Panc1 (cell line): ENCODE measurements at regions not wholly inside any gene's neighbourhood (a gene's known extent, or its start where the extent isn't known, plus 50 kb on each side); places are given as distances from the start of the nearest gene placed in this dataset.

Source experiments
- ATAC-seq: fragments of 200-7000 bp; cut with Tn5 transposase; 2 replicates; pipeline ENCODE4 v1.9.1; 2020; ENCODE audit warnings: mild to moderate bottlenecking, moderate library complexity
- BruUV-seq: library from RNA; stranded (reverse); fragments of 400-500 nt; replicated peaks from 2 replicates; lab custom pipeline; 2021; lab: Mats Ljungman, UMichigan
- CTCF ChIA-PET: fragments of 300-600 bp; sonication (Branson Sonifier 250); formaldehyde crosslinking; loops from one replicate; lab custom pipeline; 2022; ENCODE audit warnings: antibody characterized with exemption; lab: Charles Lee
- POLR2A ChIA-PET: fragments of 300-600 bp; sonication (Branson Sonifier 250); formaldehyde crosslinking; loops from one replicate; lab custom pipeline; 2022; ENCODE audit warnings: antibody characterized with exemption; lab: Charles Lee
- DNase-seq: peaks from one replicate; pipeline ENCODE4 v3.0.0-alpha.2; 2010; ENCODE audit warnings: low read depth, low spot score
- H3K27ac ChIP-seq: 2 replicates; pipeline ENCODE4 v1.5.1; 2011; ENCODE audit warnings: mild to moderate bottlenecking, low read length, inconsistent platforms
- H3K27me3 ChIP-seq: fragments of 200-500 bp; sonication (Bioruptor generic); 2 replicates; pipeline ENCODE4 v1.6.0; 2014; ENCODE audit warnings: low read length, inconsistent platforms; ENCODE audit not compliant: control insufficient read depth, insufficient read depth
- H3K36me3 ChIP-seq: fragments of 200-500 bp; sonication (Bioruptor generic); 2 replicates; pipeline ENCODE4 v1.5.1; 2014; ENCODE audit warnings: inconsistent platforms, mild to moderate bottlenecking, low read length, moderate library complexity; ENCODE audit not compliant: control insufficient read depth, insufficient read depth
- H3K4me1 ChIP-seq: 2 replicates; pipeline ENCODE4 v1.5.1; 2011; ENCODE audit warnings: inconsistent platforms, mild to moderate bottlenecking, low read length, moderate library complexity; ENCODE audit not compliant: control insufficient read depth, insufficient read depth
- H3K4me3 ChIP-seq, 2 experiments: 2 replicates each; pipeline ENCODE4 v1.5.1; 2011 to 2012; ENCODE audit warnings: low read depth in 2 of 2, low read length in 2 of 2, mild to moderate bottlenecking in 2 of 2, inconsistent platforms in 1 of 2, moderate library complexity in 1 of 2
- H3K9me3 ChIP-seq: fragments of 200-500 bp; sonication (Bioruptor generic); 2 replicates; pipeline ENCODE4 v1.5.1; 2014; ENCODE audit warnings: low read depth, mild to moderate bottlenecking, inconsistent platforms, low read length, moderate library complexity; ENCODE audit not compliant: control insufficient read depth, insufficient read depth
- POLR2AphosphoS5 ChIP-seq: IDR thresholded peaks from 2 replicates; pipeline ENCODE4 v1.6.1; 2012; ENCODE audit warnings: mild to moderate bottlenecking, low read depth, low read length, moderate library complexity
- SIN3A ChIP-seq: IDR thresholded peaks from 2 replicates; pipeline ENCODE4 v1.6.1; 2012; ENCODE audit warnings: low read depth, mild to moderate bottlenecking, low read length, moderate library complexity, borderline replicate concordance; ENCODE audit not compliant: insufficient read depth
- TCF7L2 ChIP-seq: IDR thresholded peaks from 2 replicates; pipeline ENCODE4 v1.6.1; 2011; ENCODE audit warnings: mild to moderate bottlenecking, low read depth, low read length, inconsistent platforms
- in situ Hi-C: cut with HindIII; loops from 2 replicates; pipeline ENCODE4 v1.10.0; 2016; ENCODE audit warnings: low sequenced_read_pairs, low pct_unique_long_range_greater_than_20kb
- intact Hi-C: fragments of 100-400 bp; cut with micrococcal nuclease; formaldehyde crosslinking; loops from one replicate; pipeline ENCODE4 v1.10.0; 2022; ENCODE audit not compliant: unreplicated experiment
- TF ChIP-seq, protein P1 (sequence below): fragments of 450-650 bp; IDR thresholded peaks from 2 replicates; pipeline ENCODE4 v1.5.1; 2017; ENCODE audit warnings: mild to moderate bottlenecking
- TF ChIP-seq, protein P2 (sequence below), 2 experiments: IDR thresholded peaks; 2 replicates each; pipeline ENCODE4 v1.6.1; 2011 to 2012; ENCODE audit warnings: low read depth in 2 of 2, control low read depth in 1 of 2, low read length in 1 of 2, mild to moderate bottlenecking in 1 of 2, moderate library complexity in 1 of 2; ENCODE audit not compliant: insufficient read depth in 1 of 2

DNA sequence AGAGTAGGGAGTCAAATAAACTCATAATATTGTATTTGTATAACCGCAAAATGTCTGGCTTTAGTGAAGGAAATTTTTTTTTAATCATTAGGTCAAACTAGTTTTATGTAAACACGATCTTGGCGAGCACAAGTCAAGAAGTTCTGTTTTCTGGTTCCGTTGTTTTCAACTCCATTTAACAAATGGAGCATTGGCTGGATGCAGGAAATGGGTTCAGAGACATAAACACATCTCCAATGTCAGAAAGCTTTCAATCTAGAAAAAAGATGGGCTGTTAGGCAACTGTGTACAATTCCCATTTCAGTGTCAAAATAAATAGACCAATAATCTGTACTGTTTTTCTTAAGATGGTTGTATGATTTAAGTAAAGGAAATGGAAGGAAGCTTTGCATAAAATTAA, 292.8 kb downstream of the TBL1XR1 start:
- intact Hi-C loops, result no loop called here
- in situ Hi-C loops, result no loop called here
- TF ChIP-seq POLR2AphosphoS5 (no peak), TCF7L2 (no peak), SIN3A (no peak)
- TF ChIP-seq, protein P1, sequence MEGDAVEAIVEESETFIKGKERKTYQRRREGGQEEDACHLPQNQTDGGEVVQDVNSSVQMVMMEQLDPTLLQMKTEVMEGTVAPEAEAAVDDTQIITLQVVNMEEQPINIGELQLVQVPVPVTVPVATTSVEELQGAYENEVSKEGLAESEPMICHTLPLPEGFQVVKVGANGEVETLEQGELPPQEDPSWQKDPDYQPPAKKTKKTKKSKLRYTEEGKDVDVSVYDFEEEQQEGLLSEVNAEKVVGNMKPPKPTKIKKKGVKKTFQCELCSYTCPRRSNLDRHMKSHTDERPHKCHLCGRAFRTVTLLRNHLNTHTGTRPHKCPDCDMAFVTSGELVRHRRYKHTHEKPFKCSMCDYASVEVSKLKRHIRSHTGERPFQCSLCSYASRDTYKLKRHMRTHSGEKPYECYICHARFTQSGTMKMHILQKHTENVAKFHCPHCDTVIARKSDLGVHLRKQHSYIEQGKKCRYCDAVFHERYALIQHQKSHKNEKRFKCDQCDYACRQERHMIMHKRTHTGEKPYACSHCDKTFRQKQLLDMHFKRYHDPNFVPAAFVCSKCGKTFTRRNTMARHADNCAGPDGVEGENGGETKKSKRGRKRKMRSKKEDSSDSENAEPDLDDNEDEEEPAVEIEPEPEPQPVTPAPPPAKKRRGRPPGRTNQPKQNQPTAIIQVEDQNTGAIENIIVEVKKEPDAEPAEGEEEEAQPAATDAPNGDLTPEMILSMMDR, result no peak
- TF ChIP-seq, protein P2, sequence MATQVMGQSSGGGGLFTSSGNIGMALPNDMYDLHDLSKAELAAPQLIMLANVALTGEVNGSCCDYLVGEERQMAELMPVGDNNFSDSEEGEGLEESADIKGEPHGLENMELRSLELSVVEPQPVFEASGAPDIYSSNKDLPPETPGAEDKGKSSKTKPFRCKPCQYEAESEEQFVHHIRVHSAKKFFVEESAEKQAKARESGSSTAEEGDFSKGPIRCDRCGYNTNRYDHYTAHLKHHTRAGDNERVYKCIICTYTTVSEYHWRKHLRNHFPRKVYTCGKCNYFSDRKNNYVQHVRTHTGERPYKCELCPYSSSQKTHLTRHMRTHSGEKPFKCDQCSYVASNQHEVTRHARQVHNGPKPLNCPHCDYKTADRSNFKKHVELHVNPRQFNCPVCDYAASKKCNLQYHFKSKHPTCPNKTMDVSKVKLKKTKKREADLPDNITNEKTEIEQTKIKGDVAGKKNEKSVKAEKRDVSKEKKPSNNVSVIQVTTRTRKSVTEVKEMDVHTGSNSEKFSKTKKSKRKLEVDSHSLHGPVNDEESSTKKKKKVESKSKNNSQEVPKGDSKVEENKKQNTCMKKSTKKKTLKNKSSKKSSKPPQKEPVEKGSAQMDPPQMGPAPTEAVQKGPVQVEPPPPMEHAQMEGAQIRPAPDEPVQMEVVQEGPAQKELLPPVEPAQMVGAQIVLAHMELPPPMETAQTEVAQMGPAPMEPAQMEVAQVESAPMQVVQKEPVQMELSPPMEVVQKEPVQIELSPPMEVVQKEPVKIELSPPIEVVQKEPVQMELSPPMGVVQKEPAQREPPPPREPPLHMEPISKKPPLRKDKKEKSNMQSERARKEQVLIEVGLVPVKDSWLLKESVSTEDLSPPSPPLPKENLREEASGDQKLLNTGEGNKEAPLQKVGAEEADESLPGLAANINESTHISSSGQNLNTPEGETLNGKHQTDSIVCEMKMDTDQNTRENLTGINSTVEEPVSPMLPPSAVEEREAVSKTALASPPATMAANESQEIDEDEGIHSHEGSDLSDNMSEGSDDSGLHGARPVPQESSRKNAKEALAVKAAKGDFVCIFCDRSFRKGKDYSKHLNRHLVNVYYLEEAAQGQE (IDR thresholded peaks at IDR 0.05; ENCODE audit: insufficient read depth in 1 of 2, low read depth in 2 of 2, low read length in 1 of 2), result no peak
- Histone ChIP-seq H3K9me3 (no peaks in the 10 kb centered on the region), H3K27me3 (no peaks in the 10 kb centered on the region), H3K4me3 (no peak overlapping the region), H3K27ac (no peak overlapping the region), H3K4me1 (no peaks in the 10 kb centered on the region), H3K36me3 (no peaks in the 10 kb centered on the region)
- no TSS peak for BruUV-seq
- no peak for ATAC-seq
- ChIA-PET CTCF (no interaction called here), POLR2A (no interaction called here)
- no peak for DNase-seq

DNA sequence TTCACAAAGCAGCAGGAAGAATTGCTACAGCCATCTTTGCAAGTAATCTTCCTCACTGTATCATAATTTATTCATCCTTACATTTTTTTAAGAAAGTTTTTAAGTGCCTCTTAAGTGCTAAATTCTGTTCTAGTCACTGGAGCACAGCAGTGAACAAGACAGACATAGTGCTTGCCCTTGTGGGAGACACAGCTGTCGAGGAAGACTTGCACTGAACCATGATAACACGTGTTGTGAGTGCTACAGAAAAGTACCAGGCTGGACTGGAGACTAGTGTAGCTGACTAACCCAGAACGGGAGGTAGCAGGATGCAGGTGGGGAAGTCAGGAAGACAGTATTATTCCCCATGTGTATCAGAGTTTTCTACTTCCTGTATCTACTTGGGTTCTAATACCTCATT, 300.6 kb downstream of the TBL1XR1 start:
- Histone ChIP-seq H3K27ac (no peak overlapping the region), H3K4me1 (no peaks in the 10 kb centered on the region), H3K36me3 (no peaks in the 10 kb centered on the region), H3K27me3 (no peaks in the 10 kb centered on the region), H3K9me3 (no peaks in the 10 kb centered on the region), H3K4me3 (no peak overlapping the region)
- intact Hi-C loops, result no loop called here
- ChIA-PET CTCF (no interaction called here), POLR2A (no interaction called here)
- DNase-seq, result no peak
- TF ChIP-seq, protein P2 (IDR thresholded peaks at IDR 0.05; ENCODE audit: insufficient read depth in 1 of 2, low read depth in 2 of 2, low read length in 1 of 2), result no peak
- TF ChIP-seq, protein P1, result no peak
- TF ChIP-seq TCF7L2 (no peak), SIN3A (no peak), POLR2AphosphoS5 (no peak)
- no TSS peak for BruUV-seq
- no peak for ATAC-seq
- in situ Hi-C loops, result no loop called here
